ENCODE measurements at regions not wholly inside any gene's neighbourhood (a gene's known extent, or its start where the extent isn't known, plus 50 kb on each side); places are given as distances from the start of the nearest gene placed in this dataset.

GRCh38 chr4:15142201-15142600, 139.9 kb downstream of the CPEB2 start:
- TF ChIP-seq EP300 (IDR thresholded peaks at IDR 0.05; ENCODE audit: borderline replicate concordance) (no peak), FOXM1 (IDR thresholded peaks at IDR 0.05; ENCODE audit: borderline replicate concordance, low read depth) (no peak), RAD21 (IDR thresholded peaks at IDR 0.05; ENCODE audit: low read depth) (no peak), TAF1 (IDR thresholded peaks at IDR 0.05; ENCODE audit: low read depth) (no peak), NFIC (IDR thresholded peaks at IDR 0.05) (no peak), USF1 (IDR thresholded peaks at IDR 0.05) (no peak), CREB1 (IDR thresholded peaks at IDR 0.05; ENCODE audit: low read depth) (no peak), TCF12 (IDR thresholded peaks at IDR 0.05; ENCODE audit: low read depth) (no peak), ZBTB7A (IDR thresholded peaks at IDR 0.05; ENCODE audit: low read depth) (no peak), MAX (IDR thresholded peaks at IDR 0.05) (no peak), YY1 (IDR thresholded peaks at IDR 0.05; ENCODE audit: low read depth) (no peak), CEBPB (IDR thresholded peaks at IDR 0.05) (no peak), TEAD4 (IDR thresholded peaks at IDR 0.05) (no peak), EGR1 (IDR thresholded peaks at IDR 0.05) (no peak), REST (IDR thresholded peaks at IDR 0.05; ENCODE audit: low read depth) (no peak)

- TF ChIP-seq EGR1 (IDR thresholded peaks at IDR 0.05) (no peak), TAF1 (IDR thresholded peaks at IDR 0.05; ENCODE audit: low read depth) (no peak), CREB1 (IDR thresholded peaks at IDR 0.05; ENCODE audit: low read depth) (no peak), CEBPB (IDR thresholded peaks at IDR 0.05) (no peak), REST (IDR thresholded peaks at IDR 0.05; ENCODE audit: low read depth) (no peak), TCF12 (IDR thresholded peaks at IDR 0.05; ENCODE audit: low read depth) (no peak), NFIC (IDR thresholded peaks at IDR 0.05) (no peak), ZBTB7A (IDR thresholded peaks at IDR 0.05; ENCODE audit: low read depth) (no peak), MAX (IDR thresholded peaks at IDR 0.05) (no peak), FOXM1 (IDR thresholded peaks at IDR 0.05; ENCODE audit: borderline replicate concordance, low read depth) (no peak), TEAD4 (IDR thresholded peaks at IDR 0.05) (no peak), YY1 (IDR thresholded peaks at IDR 0.05; ENCODE audit: low read depth) (no peak), USF1 (IDR thresholded peaks at IDR 0.05) (no peak), EP300 (IDR thresholded peaks at IDR 0.05; ENCODE audit: borderline replicate concordance) (no peak)
These were observed 141.3 kb downstream of the CPEB2 start for GRCh38 chr4:15143551-15143950.

GRCh38 chr4:15144249-15144966, 142.1 kb downstream of the CPEB2 start:
- TF ChIP-seq TAF1 (IDR thresholded peaks at IDR 0.05; ENCODE audit: low read depth), result no peak
- TF ChIP-seq NFIC (IDR thresholded peaks at IDR 0.05), result no peak
- TF ChIP-seq RAD21 (IDR thresholded peaks at IDR 0.05; ENCODE audit: low read depth), result no peak
- TF ChIP-seq TEAD4 (IDR thresholded peaks at IDR 0.05), result no peak
- no peak for TF ChIP-seq ZBTB7A (IDR thresholded peaks at IDR 0.05; ENCODE audit: low read depth)
- no peak for TF ChIP-seq REST (IDR thresholded peaks at IDR 0.05; ENCODE audit: low read depth)
- TF ChIP-seq MAX (IDR thresholded peaks at IDR 0.05), result no peak
- no peak for TF ChIP-seq EP300 (IDR thresholded peaks at IDR 0.05; ENCODE audit: borderline replicate concordance)
- TF ChIP-seq TCF12 (IDR thresholded peaks at IDR 0.05; ENCODE audit: low read depth), result no peak
- TF ChIP-seq USF1 (IDR thresholded peaks at IDR 0.05), result no peak
- TF ChIP-seq EGR1 (IDR thresholded peaks at IDR 0.05), result no peak
- TF ChIP-seq CEBPB (IDR thresholded peaks at IDR 0.05), result no peak
- no peak for TF ChIP-seq FOXM1 (IDR thresholded peaks at IDR 0.05; ENCODE audit: borderline replicate concordance, low read depth)
- TF ChIP-seq YY1 (IDR thresholded peaks at IDR 0.05; ENCODE audit: low read depth), result no peak
- no peak for TF ChIP-seq CREB1 (IDR thresholded peaks at IDR 0.05; ENCODE audit: low read depth)

All from Ishikawa (cell line).